ENCODE measurements at regions not wholly inside any gene's neighbourhood (a gene's known extent, or its start where the extent isn't known, plus 50 kb on each side); places are given as distances from the start of the nearest gene placed in this dataset.
"Not testable (repeated sequence)": the region's sequence is repeated elsewhere in the genome, so short reads cannot be mapped to it uniquely, and the experiment has no call there.

- DNase-seq: no peak
These were observed 55.9 kb upstream of the ATP5PO start for GRCh38 chr21:33971492-33972013.

- DNase-seq: no peak
These were observed 54.0 kb upstream of the ATP5PO start for GRCh38 chr21:33969581-33969980.

- no peak for DNase-seq
These were observed 53.4 kb upstream of the ATP5PO start for GRCh38 chr21:33968995-33969348.

- DNase-seq: no peak
These were observed 52.7 kb upstream of the ATP5PO start for GRCh38 chr21:33968080-33968994.

- DNase-seq: no peak
These were observed 51.5 kb upstream of the ATP5PO start for GRCh38 chr21:33967086-33967571.

- DNase-seq: no peak
These were observed 50.8 kb upstream of the ATP5PO start for GRCh38 chr21:33966324-33966949.

GRCh38 chr21:33965662-33966061 is 50.1 kb upstream of the ATP5PO start:
- not testable (repeated sequence) for DNase-seq
